ENCODE measurements at regions not wholly inside any gene's neighbourhood (a gene's known extent, or its start where the extent isn't known, plus 50 kb on each side); places are given as distances from the start of the nearest gene placed in this dataset.

GRCh38 chr16:9568261-9568660 is 476.8 kb downstream of the HAPSTR1 start:
- Mint-ChIP-seq H3K36me3 (no peaks in the 10 kb centered on the region), H3K9me3 (peaks cover 0 to 2% (median 0%) of the 10 kb centered on the region in 3 donors), H3K4me1 (peaks cover 0 to 1% (median 0%) of the 10 kb centered on the region in 3 donors), H3K4me3 (no peak overlapping the region), H3K27me3 (peaks cover 2% of the 10 kb centered on the region), H3K27ac (peak overlapping the region in 1 of 3 donors; percentile 41)

GRCh38 chr16:9570521-9570920 is 479.1 kb downstream of the HAPSTR1 start:
- H3K27me3 Mint-ChIP-seq, result peaks cover 2% of the 10 kb centered on the region
- peaks cover 0 to 1% (median 0%) of the 10 kb centered on the region in 3 donors for H3K4me1 Mint-ChIP-seq
- H3K9me3 Mint-ChIP-seq, result peaks cover 0 to 2% (median 2%) of the 10 kb centered on the region in 3 donors
- no peaks in the 10 kb centered on the region for H3K36me3 Mint-ChIP-seq
- H3K27ac Mint-ChIP-seq, result no peak overlapping the region
- H3K4me3 Mint-ChIP-seq, result no peak overlapping the region

GRCh38 chr16:9578459-9578858 is 487.0 kb downstream of the HAPSTR1 start:
- Mint-ChIP-seq H3K27ac (no peak overlapping the region), H3K4me1 (peaks cover 0 to 2% (median 0%) of the 10 kb centered on the region in 3 donors)

GRCh38 chr16:9580025-9580424 is 488.6 kb downstream of the HAPSTR1 start:
- no peak overlapping the region for H3K4me3 Mint-ChIP-seq

More at GRCh38 chr16:9578459-9578858, 487.0 kb downstream of the HAPSTR1 start:
- no peaks in the 10 kb centered on the region for H3K36me3 Mint-ChIP-seq
- H3K4me3 Mint-ChIP-seq, result no peak overlapping the region
- peaks cover 0 to 8% (median 1%) of the 10 kb centered on the region in 3 donors for H3K9me3 Mint-ChIP-seq
- peaks cover 5% of the 10 kb centered on the region for H3K27me3 Mint-ChIP-seq

GRCh38 chr16:9593440-9593839 is 502.0 kb downstream of the HAPSTR1 start:
- Mint-ChIP-seq H3K4me3 (no peak overlapping the region), H3K9me3 (no peaks in the 10 kb centered on the region), H3K4me1 (no peaks in the 10 kb centered on the region), H3K27ac (no peak overlapping the region), H3K36me3 (no peaks in the 10 kb centered on the region), H3K27me3 (peaks cover 2% of the 10 kb centered on the region)

More at GRCh38 chr16:9580025-9580424, 488.6 kb downstream of the HAPSTR1 start:
- peaks cover 0 to 8% (median 1%) of the 10 kb centered on the region in 3 donors for H3K9me3 Mint-ChIP-seq
- H3K27ac Mint-ChIP-seq, result no peak overlapping the region
- peaks cover 5% of the 10 kb centered on the region for H3K27me3 Mint-ChIP-seq
- H3K4me1 Mint-ChIP-seq, result peaks cover 0 to 2% (median 0%) of the 10 kb centered on the region in 3 donors
- no peaks in the 10 kb centered on the region for H3K36me3 Mint-ChIP-seq

GRCh38 chr16:9594047-9594446 is 502.6 kb downstream of the HAPSTR1 start:
- Mint-ChIP-seq H3K36me3 (no peaks in the 10 kb centered on the region), H3K9me3 (no peaks in the 10 kb centered on the region), H3K27me3 (peaks cover 2% of the 10 kb centered on the region), H3K4me1 (no peaks in the 10 kb centered on the region), H3K27ac (no peak overlapping the region), H3K4me3 (no peak overlapping the region)

- H3K9me3 Mint-ChIP-seq, result no peaks in the 10 kb centered on the region
- no peaks in the 10 kb centered on the region for H3K36me3 Mint-ChIP-seq
- H3K4me1 Mint-ChIP-seq, result no peaks in the 10 kb centered on the region
- peaks cover 2% of the 10 kb centered on the region for H3K27me3 Mint-ChIP-seq
- H3K4me3 Mint-ChIP-seq, result no peak overlapping the region
- H3K27ac Mint-ChIP-seq, result no peak overlapping the region
Observed at GRCh38 chr16:9594946-9595345, 503.5 kb downstream of the HAPSTR1 start.

GRCh38 chr16:9595393-9595792 is 503.9 kb downstream of the HAPSTR1 start:
- Mint-ChIP-seq H3K4me1 (no peaks in the 10 kb centered on the region), H3K9me3 (no peaks in the 10 kb centered on the region), H3K27me3 (peaks cover 2% of the 10 kb centered on the region), H3K27ac (no peak overlapping the region), H3K36me3 (no peaks in the 10 kb centered on the region), H3K4me3 (no peak overlapping the region)

- H3K36me3 Mint-ChIP-seq, result no peaks in the 10 kb centered on the region
- H3K27ac Mint-ChIP-seq, result no peak overlapping the region
- H3K9me3 Mint-ChIP-seq, result no peaks in the 10 kb centered on the region
- H3K4me3 Mint-ChIP-seq, result no peak overlapping the region
- no peaks in the 10 kb centered on the region for H3K4me1 Mint-ChIP-seq
- peaks cover 2% of the 10 kb centered on the region for H3K27me3 Mint-ChIP-seq
Observed at GRCh38 chr16:9596788-9597187, 505.3 kb downstream of the HAPSTR1 start.

GRCh38 chr16:9597967-9598730 is 506.7 kb downstream of the HAPSTR1 start:
- H3K27me3 Mint-ChIP-seq, result no peaks in the 10 kb centered on the region
- no peaks in the 10 kb centered on the region for H3K36me3 Mint-ChIP-seq
- no peaks in the 10 kb centered on the region for H3K4me1 Mint-ChIP-seq
- no peak overlapping the region for H3K27ac Mint-ChIP-seq
- no peaks in the 10 kb centered on the region for H3K9me3 Mint-ChIP-seq
- H3K4me3 Mint-ChIP-seq, result no peak overlapping the region

- Mint-ChIP-seq H3K4me1 (no peaks in the 10 kb centered on the region), H3K27me3 (no peaks in the 10 kb centered on the region), H3K4me3 (no peak overlapping the region), H3K36me3 (no peaks in the 10 kb centered on the region), H3K27ac (no peak overlapping the region), H3K9me3 (no peaks in the 10 kb centered on the region)
Observed at GRCh38 chr16:9598731-9599083, 507.3 kb downstream of the HAPSTR1 start.

GRCh38 chr16:9599415-9600120 is 508.1 kb downstream of the HAPSTR1 start:
- no peaks in the 10 kb centered on the region for H3K9me3 Mint-ChIP-seq
- no peak overlapping the region for H3K27ac Mint-ChIP-seq
- no peaks in the 10 kb centered on the region for H3K36me3 Mint-ChIP-seq
- no peaks in the 10 kb centered on the region for H3K4me1 Mint-ChIP-seq
- H3K27me3 Mint-ChIP-seq, result no peaks in the 10 kb centered on the region
- no peak overlapping the region for H3K4me3 Mint-ChIP-seq

- Mint-ChIP-seq H3K36me3 (no peaks in the 10 kb centered on the region), H3K27ac (no peak overlapping the region), H3K4me1 (no peaks in the 10 kb centered on the region), H3K27me3 (peaks cover 2% of the 10 kb centered on the region), H3K4me3 (no peak overlapping the region), H3K9me3 (no peaks in the 10 kb centered on the region)
Observed at GRCh38 chr16:9602189-9602588, 510.7 kb downstream of the HAPSTR1 start.

GRCh38 chr16:9603316-9603715 is 511.9 kb downstream of the HAPSTR1 start:
- no peaks in the 10 kb centered on the region for H3K9me3 Mint-ChIP-seq
- no peak overlapping the region for H3K4me3 Mint-ChIP-seq
- no peaks in the 10 kb centered on the region for H3K4me1 Mint-ChIP-seq
- H3K27me3 Mint-ChIP-seq, result peaks cover 2% of the 10 kb centered on the region
- H3K36me3 Mint-ChIP-seq, result no peaks in the 10 kb centered on the region
- H3K27ac Mint-ChIP-seq, result no peak overlapping the region

- peaks cover 3% of the 10 kb centered on the region for H3K27me3 Mint-ChIP-seq
- no peak overlapping the region for H3K4me3 Mint-ChIP-seq
- H3K4me1 Mint-ChIP-seq, result no peaks in the 10 kb centered on the region
- H3K27ac Mint-ChIP-seq, result no peak overlapping the region
- H3K9me3 Mint-ChIP-seq, result peaks cover 0 to 3% (median 0%) of the 10 kb centered on the region in 3 donors
- no peaks in the 10 kb centered on the region for H3K36me3 Mint-ChIP-seq
Observed at GRCh38 chr16:9607515-9608230, 516.2 kb downstream of the HAPSTR1 start.
